Loucy (cell line): ENCODE measurements at regions not wholly inside any gene's neighbourhood (a gene's known extent, or its start where the extent isn't known, plus 50 kb on each side); places are given as distances from the start of the nearest gene placed in this dataset.

ENCODE experiments used
- H2AFZ ChIP-seq: fragments of 200-600 bp; sonication (generic); 2 replicates; pipeline ENCODE4 v1.6.0; 2016; ENCODE audit warnings: antibody characterized with exemption, mild to moderate bottlenecking, low read length, moderate library complexity
- H3F3A ChIP-seq: fragments of 200-600 bp; 2 replicates; pipeline ENCODE4 v1.6.0; 2016; ENCODE audit warnings: antibody characterized with exemption, low read depth, mild to moderate bottlenecking
- H3K27me3 ChIP-seq: fragments of 200-600 bp; sonication (generic); 2 replicates; pipeline ENCODE4 v1.6.1; 2014; ENCODE audit warnings: low read length, mild to moderate bottlenecking; ENCODE audit not compliant: insufficient read depth, poor library complexity, severe bottlenecking
- H3K36me3 ChIP-seq: fragments of 200-600 bp; sonication (generic); 2 replicates; pipeline ENCODE4 v1.6.1; 2016; ENCODE audit warnings: low read length; ENCODE audit not compliant: insufficient read depth
- H3K4me1 ChIP-seq: fragments of 200-600 bp; sonication (generic); 2 replicates; pipeline ENCODE4 v1.5.1; 2014; ENCODE audit warnings: low read length, mild to moderate bottlenecking; ENCODE audit not compliant: insufficient read depth, poor library complexity, severe bottlenecking
- H3K4me2 ChIP-seq: fragments of 200-600 bp; sonication (generic); 2 replicates; pipeline ENCODE4 v1.6.0; 2014; ENCODE audit warnings: antibody characterized with exemption, low read length, low read depth, mild to moderate bottlenecking; ENCODE audit not compliant: poor library complexity, severe bottlenecking
- H3K4me3 ChIP-seq: fragments of 200-600 bp; sonication (generic); 2 replicates; pipeline ENCODE4 v1.5.1; 2014; ENCODE audit warnings: low read length, mild to moderate bottlenecking, mixed read lengths; ENCODE audit not compliant: poor library complexity, severe bottlenecking
- H3K79me2 ChIP-seq: fragments of 200-600 bp; sonication (generic); 2 replicates; pipeline ENCODE4 v1.6.1; 2014; ENCODE audit warnings: low read length; ENCODE audit not compliant: insufficient read depth
- H3K9ac ChIP-seq: fragments of 200-600 bp; sonication (generic); 2 replicates; pipeline ENCODE4 v1.6.0; 2014; ENCODE audit warnings: mild to moderate bottlenecking, low read depth, low read length, moderate library complexity; ENCODE audit not compliant: poor library complexity, severe bottlenecking
- H3K9me2 ChIP-seq: fragments of 200-600 bp; sonication (generic); replicated peaks from 2 replicates; pipeline ENCODE4 v1.6.1; 2016; ENCODE audit warnings: low read depth, low read length, mixed read lengths
- H3K9me3 ChIP-seq: fragments of 200-600 bp; sonication (generic); 2 replicates; pipeline ENCODE4 v1.6.1; 2014; ENCODE audit warnings: mild to moderate bottlenecking, antibody characterized with exemption, low read length, low read depth; ENCODE audit not compliant: insufficient read depth
- H4K20me1 ChIP-seq: fragments of 200-600 bp; sonication (generic); 2 replicates; pipeline ENCODE4 v1.6.0; 2014; ENCODE audit warnings: antibody characterized with exemption, low read length, mild to moderate bottlenecking; ENCODE audit not compliant: insufficient read depth, poor library complexity, severe bottlenecking
- CTCF ChIP-seq: fragments of 200-600 bp; sonication (generic); conservative IDR thresholded peaks from 2 replicates; pipeline ENCODE4 v1.5.1; 2014; ENCODE audit warnings: mild to moderate bottlenecking, antibody characterized with exemption, low read length
- EZH2phosphoT487 ChIP-seq: fragments of 200-600 bp; IDR thresholded peaks from 2 replicates; pipeline ENCODE4 v1.6.1; 2018; ENCODE audit warnings: antibody characterized with exemption, mild to moderate bottlenecking, moderate library complexity, borderline replicate concordance

DNA sequence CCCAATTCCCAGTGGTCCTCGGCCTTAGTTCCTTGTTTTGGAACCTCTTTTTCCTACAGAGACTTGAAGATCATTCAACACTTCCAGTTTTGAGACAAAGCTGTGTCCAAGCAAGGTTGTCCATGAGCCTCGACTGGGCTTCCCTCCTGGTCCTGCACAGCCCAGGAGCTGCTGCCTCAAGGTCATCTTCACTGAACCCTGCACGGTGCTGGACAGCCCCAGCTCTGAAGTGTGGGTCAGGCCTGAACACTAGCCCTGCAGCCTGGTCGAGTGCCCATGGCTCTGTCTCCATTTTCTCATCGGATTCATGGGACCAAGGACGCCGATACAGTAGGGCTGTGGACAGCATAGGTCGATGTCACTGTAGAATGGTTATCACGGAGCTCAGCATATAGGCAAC is 68.0 kb upstream of the NFIL3 start:
- H3K27me3 ChIP-seq, result no peaks in the 10 kb centered on the region
- no peaks in the 10 kb centered on the region for H3K79me2 ChIP-seq
- no peaks in the 10 kb centered on the region for H3F3A ChIP-seq
- no peak overlapping the region for H2AFZ ChIP-seq
- H3K9me3 ChIP-seq, result no peaks in the 10 kb centered on the region
- no peaks in the 10 kb centered on the region for H3K4me1 ChIP-seq
- no peaks in the 10 kb centered on the region for H3K9me2 ChIP-seq
- H3K9ac ChIP-seq, result no peak overlapping the region
- H4K20me1 ChIP-seq, result no peaks in the 10 kb centered on the region
- no peaks in the 10 kb centered on the region for H3K36me3 ChIP-seq
- TF ChIP-seq EZH2phosphoT487, result no peak
- TF ChIP-seq CTCF, result no peak
- H3K4me3 ChIP-seq, result no peak overlapping the region
- no peak overlapping the region for H3K4me2 ChIP-seq

DNA sequence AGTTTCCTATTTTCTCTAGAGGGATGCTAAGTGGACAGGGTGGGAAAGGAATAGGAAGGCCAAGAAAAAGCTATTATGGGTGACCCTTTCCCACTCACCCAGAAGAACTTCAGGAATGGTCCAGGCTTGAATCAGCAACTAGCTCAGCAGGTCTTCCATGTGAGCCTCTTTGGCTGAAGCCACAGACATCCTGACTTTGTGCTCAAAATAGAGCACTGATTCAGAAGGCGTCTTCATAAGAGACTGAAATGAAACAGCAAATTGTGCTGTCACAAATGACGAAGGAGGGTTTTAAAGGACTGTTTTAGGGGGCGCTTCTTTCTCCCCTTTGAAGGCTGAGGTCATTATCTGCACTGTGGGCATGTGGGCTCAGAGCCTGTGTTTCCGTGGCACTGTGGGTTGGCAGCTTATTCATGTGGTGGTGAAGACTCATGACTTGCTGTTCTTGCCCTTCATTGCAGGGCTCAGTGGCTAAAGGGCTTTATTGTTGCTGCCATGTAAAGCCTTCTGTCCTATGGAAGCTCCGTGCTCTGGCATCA is 65.8 kb upstream of the NFIL3 start:
- Histone ChIP-seq H3K9ac (no peak overlapping the region), H3K9me2 (no peaks in the 10 kb centered on the region), H3K4me1 (no peaks in the 10 kb centered on the region), H3K36me3 (no peaks in the 10 kb centered on the region), H3F3A (no peaks in the 10 kb centered on the region), H3K79me2 (no peaks in the 10 kb centered on the region), H3K4me3 (no peak overlapping the region), H3K9me3 (no peaks in the 10 kb centered on the region), H3K27me3 (no peaks in the 10 kb centered on the region), H3K4me2 (no peak overlapping the region), H4K20me1 (no peaks in the 10 kb centered on the region), H2AFZ (no peak overlapping the region)
- TF ChIP-seq CTCF, result no peak
- no peak for TF ChIP-seq EZH2phosphoT487

DNA sequence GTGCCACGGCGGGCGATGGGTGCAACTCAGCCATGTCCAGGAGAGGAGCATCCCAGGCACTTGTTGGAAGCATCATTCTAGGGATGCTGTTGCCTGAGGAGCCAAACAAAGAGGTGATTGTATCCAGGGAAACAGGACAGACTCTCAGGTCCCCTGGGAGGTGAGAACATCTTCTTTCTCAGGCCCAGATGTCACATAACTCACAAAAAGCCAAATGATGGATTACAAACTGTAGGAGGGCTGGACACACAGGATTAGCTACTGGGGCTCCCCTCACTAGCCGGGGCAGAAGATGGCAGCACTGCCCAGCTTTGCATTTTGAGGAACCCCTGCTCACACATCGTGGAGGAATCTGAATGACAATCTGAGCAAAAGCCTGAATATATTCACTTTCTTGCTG is 64.7 kb upstream of the NFIL3 start:
- no peaks in the 10 kb centered on the region for H4K20me1 ChIP-seq
- no peak overlapping the region for H3K4me2 ChIP-seq
- H2AFZ ChIP-seq, result no peak overlapping the region
- no peaks in the 10 kb centered on the region for H3K79me2 ChIP-seq
- H3K4me3 ChIP-seq, result no peak overlapping the region
- no peaks in the 10 kb centered on the region for H3K9me2 ChIP-seq
- H3K9me3 ChIP-seq, result no peaks in the 10 kb centered on the region
- H3K9ac ChIP-seq, result no peak overlapping the region
- no peaks in the 10 kb centered on the region for H3F3A ChIP-seq
- no peaks in the 10 kb centered on the region for H3K27me3 ChIP-seq
- no peaks in the 10 kb centered on the region for H3K36me3 ChIP-seq
- TF ChIP-seq EZH2phosphoT487, result no peak
- TF ChIP-seq CTCF, result no peak
- no peaks in the 10 kb centered on the region for H3K4me1 ChIP-seq
